PFSK-1 (cell line): ENCODE measurements at regions not wholly inside any gene's neighbourhood (a gene's known extent, or its start where the extent isn't known, plus 50 kb on each side); places are given as distances from the start of the nearest gene placed in this dataset.

ENCODE experiments used
- FOXP2 ChIP-seq: optimal IDR thresholded peaks from 2 replicates; pipeline ENCODE3; 2011; ENCODE audit warnings: borderline replicate concordance, control low read depth, inconsistent platforms; ENCODE audit not compliant: insufficient read depth; ENCODE audit errors: extremely low read length, extremely low read depth
- POLR2AphosphoS5 ChIP-seq: IDR thresholded peaks from 2 replicates; pipeline ENCODE4 v1.6.1; 2012; ENCODE audit warnings: low read depth, mild to moderate bottlenecking, control low read depth, low read length, moderate library complexity
- REST ChIP-seq, 2 experiments: IDR thresholded peaks; 2 replicates each; pipeline versions ENCODE4 v1.6.1 to v1.8.0; 2011 to 2012; ENCODE audit warnings: low read depth in 2 of 2, low read length in 2 of 2, control low read depth in 1 of 2, inconsistent platforms in 1 of 2, mild to moderate bottlenecking in 1 of 2, moderate library complexity in 1 of 2; ENCODE audit not compliant: insufficient read depth in 1 of 2
- SIN3A ChIP-seq: IDR thresholded peaks from 2 replicates; pipeline ENCODE4 v1.6.1; 2012; ENCODE audit warnings: mild to moderate bottlenecking, low read length, moderate library complexity, borderline replicate concordance; ENCODE audit not compliant: insufficient read depth
- TAF1 ChIP-seq: IDR thresholded peaks from 2 replicates; pipeline ENCODE4 v1.6.1; 2012; ENCODE audit warnings: low read length, control low read depth, borderline replicate concordance; ENCODE audit not compliant: insufficient read depth

- TF ChIP-seq REST (IDR thresholded peaks at IDR 0.05; ENCODE audit: insufficient read depth in 1 of 2, low read depth in 2 of 2, low read length in 2 of 2), result no peak
- TF ChIP-seq POLR2AphosphoS5, result no peak
- no peak for TF ChIP-seq SIN3A
- TF ChIP-seq FOXP2, result no peak
- TF ChIP-seq TAF1, result no peak
Measured at GRCh38 chr10:10587744-10588393, 429.8 kb upstream of the CELF2 start.

- TF ChIP-seq SIN3A, result peak; percentile 13; the same call in 1 of the 2 replicates
- TF ChIP-seq FOXP2, result no peak
- TF ChIP-seq REST (IDR thresholded peaks at IDR 0.05; ENCODE audit: insufficient read depth in 1 of 2, low read depth in 2 of 2, low read length in 2 of 2), result no peak
Measured at GRCh38 chr10:10589540-10590303, 427.9 kb upstream of the CELF2 start.

- no peak for TF ChIP-seq SIN3A
- TF ChIP-seq TAF1, result no peak; the same call in 1 of the 2 replicates
- TF ChIP-seq FOXP2, result no peak
- no peak; a peak in 1 of 4 replicates for TF ChIP-seq REST (IDR thresholded peaks at IDR 0.05; ENCODE audit: insufficient read depth in 1 of 2, low read depth in 2 of 2, low read length in 2 of 2)
- TF ChIP-seq POLR2AphosphoS5, result no peak
Measured at GRCh38 chr10:10591715-10592341, 425.8 kb upstream of the CELF2 start.

- TF ChIP-seq SIN3A (no peak), POLR2AphosphoS5 (no peak), FOXP2 (no peak), REST (IDR thresholded peaks at IDR 0.05; ENCODE audit: insufficient read depth in 1 of 2, low read depth in 2 of 2, low read length in 2 of 2) (no peak)
Measured at GRCh38 chr10:10596256-10596655, 421.4 kb upstream of the CELF2 start.
